GM23248 (cell line): ENCODE measurements at regions not wholly inside any gene's neighbourhood (a gene's known extent, or its start where the extent isn't known, plus 50 kb on each side); places are given as distances from the start of the nearest gene placed in this dataset.
"Not testable (repeated sequence)": the region's sequence is repeated elsewhere in the genome, so short reads cannot be mapped to it uniquely, and the experiment has no call there.

Experiments used
- DNase-seq: peaks from one replicate; pipeline ENCODE4 v3.0.0-alpha.2; 2015
- H2AFZ ChIP-seq: fragments of 200-600 bp; sonication (generic); 2 replicates; pipeline ENCODE4 v1.6.1; 2016; ENCODE audit warnings: antibody characterized with exemption
- H3F3A ChIP-seq: fragments of 200-600 bp; sonication (generic); 2 replicates; pipeline ENCODE4 v1.6.1; 2016; ENCODE audit warnings: mild to moderate bottlenecking, antibody characterized with exemption, mixed run types; ENCODE audit not compliant: insufficient read depth
- H3K27ac ChIP-seq: fragments of 200-600 bp; sonication (generic); 2 replicates; pipeline ENCODE4 v1.5.1; 2016; ENCODE audit warnings: mild to moderate bottlenecking
- H3K27me3 ChIP-seq: fragments of 200-600 bp; sonication (generic); replicated peaks from 2 replicates; pipeline ENCODE4 v1.6.1; 2016; ENCODE audit warnings: mild to moderate bottlenecking; ENCODE audit not compliant: insufficient read depth
- H3K36me3 ChIP-seq: fragments of 200-600 bp; sonication (generic); 2 replicates; pipeline ENCODE4 v1.6.1; 2016; ENCODE audit warnings: low read depth, mild to moderate bottlenecking
- H3K4me1 ChIP-seq: fragments of 200-600 bp; sonication (generic); 2 replicates; pipeline ENCODE4 v1.6.1; 2016; ENCODE audit warnings: mild to moderate bottlenecking; ENCODE audit not compliant: insufficient read depth
- H3K4me2 ChIP-seq: fragments of 200-600 bp; sonication (generic); one replicate; pipeline ENCODE4 v1.6.1; 2016; ENCODE audit warnings: mild to moderate bottlenecking; ENCODE audit not compliant: unreplicated experiment
- H3K4me3 ChIP-seq: fragments of 200-600 bp; sonication (generic); 2 replicates; pipeline ENCODE4 v1.5.1; 2016; ENCODE audit warnings: mild to moderate bottlenecking
- H3K79me2 ChIP-seq: fragments of 200-600 bp; sonication (generic); 2 replicates; pipeline ENCODE4 v1.6.1; 2016; ENCODE audit warnings: mild to moderate bottlenecking; ENCODE audit not compliant: insufficient read depth
- H3K9ac ChIP-seq: fragments of 200-600 bp; sonication (generic); 2 replicates; pipeline ENCODE4 v1.6.1; 2016; ENCODE audit warnings: mild to moderate bottlenecking
- H3K9me2 ChIP-seq: fragments of 200-600 bp; sonication (generic); 2 replicates; pipeline ENCODE4 v1.6.1; 2016; ENCODE audit warnings: mixed run types, mild to moderate bottlenecking, moderate library complexity; ENCODE audit not compliant: insufficient read depth
- H3K9me3 ChIP-seq: fragments of 200-600 bp; sonication (generic); one replicate; pipeline ENCODE4 v1.6.1; 2017; ENCODE audit warnings: low read depth
- H4K20me1 ChIP-seq: fragments of 200-600 bp; sonication (generic); 2 replicates; pipeline ENCODE4 v1.6.0; 2016; ENCODE audit not compliant: insufficient read depth
- EZH2 ChIP-seq: fragments of 200-600 bp; sonication (generic); IDR thresholded peaks from 2 replicates; pipeline ENCODE4 v1.6.1; 2018; ENCODE audit warnings: antibody characterized with exemption, mild to moderate bottlenecking; ENCODE audit not compliant: insufficient read depth, poor library complexity, severe bottlenecking
- EZH2phosphoT487 ChIP-seq: fragments of 200-600 bp; sonication (generic); IDR thresholded peaks from 2 replicates; pipeline ENCODE4 v1.6.1; 2018; ENCODE audit warnings: antibody characterized with exemption, moderate library complexity, mild to moderate bottlenecking, low read depth; ENCODE audit not compliant: insufficient read depth
- WGBS, 2 experiments: methylation state at CpG; one replicate each; pipeline ENCODE4 v1.1.6; 2015 to 2017; ENCODE audit warnings: low lambda C conversion rate in 2 of 2, low coverage in 1 of 2; ENCODE audit errors: missing lambda C conversion rate in 2 of 2; 5-methylcytosine and 5-hydroxymethylcytosine counted together
- in situ Hi-C: fragments of 300-500 bp; cut with MboI; formaldehyde crosslinking; loops from 2 replicates; pipeline ENCODE4 v1.15.0; 2020

- Histone ChIP-seq H3K4me2 (no peak overlapping the region), H3K9me3 (peaks cover 4% of the 10 kb centered on the region), H3K9me2 (no peaks in the 10 kb centered on the region), H3K36me3 (no peaks in the 10 kb centered on the region), H3K4me3 (no peak overlapping the region), H4K20me1 (no peaks in the 10 kb centered on the region), H3F3A (no peaks in the 10 kb centered on the region), H3K27me3 (no peaks in the 10 kb centered on the region), H2AFZ (no peak overlapping the region), H3K9ac (no peak overlapping the region), H3K79me2 (no peaks in the 10 kb centered on the region), H3K4me1 (no peaks in the 10 kb centered on the region), H3K27ac (no peak overlapping the region)
- no peak for DNase-seq
- TF ChIP-seq EZH2, result no peak
- no peak for TF ChIP-seq EZH2phosphoT487
- in situ Hi-C loops, result no loop called here
- 29 to 30% methylated on average over 8 of the region's 8 CpGs for WGBS, 2 experiments
Observed at GRCh38 chr15:20659265-20659664, 117.7 kb upstream of the GOLGA6L6 start.

DNA sequence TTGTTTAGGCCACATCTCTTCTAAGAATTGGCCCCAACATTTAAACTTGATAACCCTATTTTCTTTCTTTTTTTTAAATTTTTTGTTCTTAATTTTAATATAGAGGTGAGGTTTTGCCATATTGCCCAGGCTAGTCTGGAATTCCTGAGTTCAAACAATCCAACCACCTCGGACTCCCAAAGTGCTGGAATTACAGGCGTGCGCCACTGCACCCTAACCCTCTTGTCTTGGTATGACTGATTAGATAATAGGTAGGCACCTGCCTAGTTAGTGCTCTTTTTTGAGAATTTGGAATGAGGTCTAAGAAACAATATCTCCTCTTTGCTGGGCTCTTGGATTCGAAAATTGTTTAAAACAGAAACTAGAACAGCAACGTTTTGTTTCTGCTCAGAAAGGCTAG is 116.4 kb upstream of the GOLGA6L6 start:
- no peak for TF ChIP-seq EZH2
- no peak for TF ChIP-seq EZH2phosphoT487
- no peaks in the 10 kb centered on the region for H3F3A ChIP-seq
- H3K4me2 ChIP-seq, result no peak overlapping the region
- H3K27ac ChIP-seq, result no peak overlapping the region
- H3K9ac ChIP-seq, result no peak overlapping the region
- no peaks in the 10 kb centered on the region for H3K79me2 ChIP-seq
- H4K20me1 ChIP-seq, result no peaks in the 10 kb centered on the region
- WGBS, 2 experiments, result 8 to 9% methylated on average over 5 of the region's 5 CpGs
- peaks cover 4% of the 10 kb centered on the region for H3K9me3 ChIP-seq
- H3K36me3 ChIP-seq, result no peaks in the 10 kb centered on the region
- in situ Hi-C loops, result no loop called here
- no peaks in the 10 kb centered on the region for H3K4me1 ChIP-seq
- H3K27me3 ChIP-seq, result no peaks in the 10 kb centered on the region
- no peak overlapping the region for H3K4me3 ChIP-seq
- no peak overlapping the region for H2AFZ ChIP-seq
- DNase-seq, result no peak
- no peaks in the 10 kb centered on the region for H3K9me2 ChIP-seq

DNA sequence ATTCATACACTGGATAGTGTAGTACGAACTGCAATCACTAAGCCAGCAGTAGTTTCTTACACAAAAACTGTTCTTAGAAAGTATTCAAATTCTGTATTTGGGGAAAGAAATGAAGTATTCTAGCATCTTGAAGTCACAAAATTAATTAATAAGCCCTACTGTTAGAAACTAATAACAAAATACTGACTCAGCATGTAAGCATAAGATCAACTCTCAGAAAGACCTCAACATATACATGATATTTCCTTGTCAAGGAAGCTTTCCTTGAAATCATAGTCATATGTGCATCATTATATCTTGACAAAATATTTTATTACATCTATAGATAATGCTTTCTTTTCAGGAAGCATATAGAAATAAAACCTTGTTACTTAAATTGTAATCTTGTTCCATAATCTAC is 115.5 kb upstream of the GOLGA6L6 start:
- peaks cover 4% of the 10 kb centered on the region for H3K9me3 ChIP-seq
- 29 to 31% methylated on average over 1 of the region's 1 CpG for WGBS, 2 experiments
- no peak overlapping the region for H2AFZ ChIP-seq
- no peak overlapping the region for H3K9ac ChIP-seq
- H3K4me1 ChIP-seq, result no peaks in the 10 kb centered on the region
- no peaks in the 10 kb centered on the region for H3K36me3 ChIP-seq
- in situ Hi-C loops, result no loop called here
- H3K4me2 ChIP-seq, result no peak overlapping the region
- no peak overlapping the region for H3K27ac ChIP-seq
- H3K4me3 ChIP-seq, result no peak overlapping the region
- H3F3A ChIP-seq, result no peaks in the 10 kb centered on the region
- no peaks in the 10 kb centered on the region for H3K79me2 ChIP-seq
- DNase-seq, result no peak
- H4K20me1 ChIP-seq, result no peaks in the 10 kb centered on the region
- no peaks in the 10 kb centered on the region for H3K27me3 ChIP-seq
- TF ChIP-seq EZH2phosphoT487 (no peak), EZH2 (no peak)
- H3K9me2 ChIP-seq, result no peaks in the 10 kb centered on the region

- no peaks in the 10 kb centered on the region for H3K4me1 ChIP-seq
- in situ Hi-C loops, result no loop called here
- no peak for DNase-seq
- H3K4me2 ChIP-seq, result no peak overlapping the region
- H3K9me3 ChIP-seq, result peaks cover 4% of the 10 kb centered on the region
- H3K79me2 ChIP-seq, result no peaks in the 10 kb centered on the region
- H3K4me3 ChIP-seq, result no peak overlapping the region
- no peaks in the 10 kb centered on the region for H3F3A ChIP-seq
- H3K27ac ChIP-seq, result no peak overlapping the region
- H3K27me3 ChIP-seq, result no peaks in the 10 kb centered on the region
- no peaks in the 10 kb centered on the region for H4K20me1 ChIP-seq
- H2AFZ ChIP-seq, result no peak overlapping the region
- peaks cover 4% of the 10 kb centered on the region; the same call in 1 of the 2 replicates for H3K9me2 ChIP-seq
- TF ChIP-seq EZH2phosphoT487, result no peak
- no peak for TF ChIP-seq EZH2
- H3K36me3 ChIP-seq, result no peaks in the 10 kb centered on the region
- 48 to 54% methylated on average over 2 of the region's 2 CpGs for WGBS, 2 experiments
- H3K9ac ChIP-seq, result no peak overlapping the region
Observed at GRCh38 chr15:20652914-20653313, 111.3 kb upstream of the GOLGA6L6 start.

DNA sequence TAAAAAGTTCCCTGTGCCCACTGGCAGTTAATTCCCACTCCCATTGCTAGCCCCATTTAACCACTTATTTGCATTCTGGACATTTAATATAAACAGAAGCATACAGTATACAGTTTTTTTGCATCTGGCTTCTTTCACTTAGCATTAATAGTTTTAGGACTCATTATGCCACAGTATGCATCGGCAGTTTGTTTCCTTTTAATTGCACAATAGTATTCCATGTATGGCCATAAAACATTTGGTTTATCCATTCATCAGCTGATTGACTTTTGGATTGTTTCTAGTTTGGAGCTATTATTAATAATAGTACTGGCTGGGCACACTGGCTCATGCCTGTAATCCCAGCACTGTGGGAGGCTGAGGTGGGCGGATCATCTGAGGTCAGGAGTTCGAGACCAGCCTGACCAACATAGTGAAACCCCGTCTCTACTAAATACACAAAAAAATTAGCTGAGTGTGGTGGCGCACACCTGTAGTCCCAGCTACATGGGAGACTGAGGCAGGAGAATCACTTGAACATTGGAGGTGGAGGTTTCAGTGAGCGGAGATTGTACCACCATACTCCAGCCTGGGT is 106.9 kb upstream of the GOLGA6L6 start:
- H3K79me2 ChIP-seq, H3K4me1 ChIP-seq, H3K4me2 ChIP-seq, H3K27me3 ChIP-seq, H4K20me1 ChIP-seq, H3F3A ChIP-seq, H3K9me2 ChIP-seq, DNase-seq, H3K36me3 ChIP-seq, H3K4me3 ChIP-seq, H3K9me3 ChIP-seq, H3K9ac ChIP-seq, H2AFZ ChIP-seq, in situ Hi-C loops, H3K27ac ChIP-seq: not testable (repeated sequence)
- 38 to 40% methylated on average over 6 of the region's 6 CpGs for WGBS, 2 experiments
